Stimulated activated CD4-positive, alpha-beta T cell treated with anti-CD3 and anti-CD28 coated beads, Interleukin-4, amount 100 ng/mL, for 4 hours (primary cell): ENCODE measurements at regions not wholly inside any gene's neighbourhood (a gene's known extent, or its start where the extent isn't known, plus 50 kb on each side); places are given as distances from the start of the nearest gene placed in this dataset.

Experiments
- DNase-seq, 2 experiments: peaks; one replicate each; pipeline ENCODE4 v3.0.0-alpha.2; 2020

- DNase-seq, result no peak
Measured at GRCh38 chr1:36675106-36675505, 192.4 kb upstream of the CSF3R start.

- no peak for DNase-seq
Measured at GRCh38 chr1:36673202-36673601, 190.5 kb upstream of the CSF3R start.

GRCh38 chr1:36669262-36669661 lies 186.5 kb upstream of the CSF3R start:
- no peak for DNase-seq

DNA sequence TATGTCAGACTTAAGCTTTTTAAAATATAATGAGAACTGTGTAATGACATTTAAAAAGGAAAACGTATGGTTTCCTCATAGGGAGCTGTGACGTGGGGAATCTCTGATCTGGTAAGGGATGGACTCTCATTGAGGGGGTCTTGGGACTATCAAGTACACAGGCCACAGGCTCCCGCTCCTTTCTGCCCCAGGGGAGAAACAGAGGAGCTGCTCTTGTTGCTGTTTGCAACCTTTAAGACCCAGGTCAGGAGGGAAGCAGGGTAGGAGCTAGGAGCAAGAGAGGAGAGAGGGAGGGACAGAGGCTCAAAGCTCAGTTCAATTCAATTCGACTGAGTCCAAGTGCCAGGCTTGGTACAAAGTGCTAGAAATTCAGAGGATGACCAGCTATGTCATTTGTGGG lies 185.1 kb upstream of the CSF3R start:
- DNase-seq, result no peak

GRCh38 chr1:36667256-36667655 lies 184.5 kb upstream of the CSF3R start:
- no peak for DNase-seq

DNA sequence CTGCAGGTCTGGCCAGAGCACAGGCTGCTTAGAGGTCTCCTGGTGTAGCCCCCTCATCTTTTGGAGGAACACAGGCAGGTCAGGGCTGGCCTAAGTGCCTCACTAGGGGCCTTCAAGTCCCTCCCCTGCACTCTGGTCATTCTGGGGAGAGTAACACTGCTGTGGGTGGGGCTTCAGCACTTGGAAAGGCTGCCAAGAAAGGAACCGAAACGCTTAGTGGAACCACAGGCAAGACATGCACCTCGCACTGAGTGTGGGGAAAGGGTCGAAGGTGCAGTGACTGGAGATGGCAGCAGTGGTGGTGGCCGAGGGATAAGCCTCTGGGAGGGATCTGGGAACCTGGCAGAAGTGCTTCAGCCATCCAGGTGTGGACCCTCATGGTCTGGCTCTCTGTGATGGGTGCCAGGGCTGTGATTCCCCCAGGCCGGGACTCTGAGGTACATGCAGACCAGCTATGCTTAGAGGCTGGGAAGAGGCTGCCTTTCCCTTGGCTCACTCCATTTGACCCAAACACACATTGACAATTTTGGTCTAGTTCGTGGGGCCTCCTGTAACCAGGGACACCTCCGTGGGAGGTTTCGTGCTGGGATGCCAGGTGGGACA lies 182.9 kb upstream of the CSF3R start:
- DNase-seq, result no peak

DNA sequence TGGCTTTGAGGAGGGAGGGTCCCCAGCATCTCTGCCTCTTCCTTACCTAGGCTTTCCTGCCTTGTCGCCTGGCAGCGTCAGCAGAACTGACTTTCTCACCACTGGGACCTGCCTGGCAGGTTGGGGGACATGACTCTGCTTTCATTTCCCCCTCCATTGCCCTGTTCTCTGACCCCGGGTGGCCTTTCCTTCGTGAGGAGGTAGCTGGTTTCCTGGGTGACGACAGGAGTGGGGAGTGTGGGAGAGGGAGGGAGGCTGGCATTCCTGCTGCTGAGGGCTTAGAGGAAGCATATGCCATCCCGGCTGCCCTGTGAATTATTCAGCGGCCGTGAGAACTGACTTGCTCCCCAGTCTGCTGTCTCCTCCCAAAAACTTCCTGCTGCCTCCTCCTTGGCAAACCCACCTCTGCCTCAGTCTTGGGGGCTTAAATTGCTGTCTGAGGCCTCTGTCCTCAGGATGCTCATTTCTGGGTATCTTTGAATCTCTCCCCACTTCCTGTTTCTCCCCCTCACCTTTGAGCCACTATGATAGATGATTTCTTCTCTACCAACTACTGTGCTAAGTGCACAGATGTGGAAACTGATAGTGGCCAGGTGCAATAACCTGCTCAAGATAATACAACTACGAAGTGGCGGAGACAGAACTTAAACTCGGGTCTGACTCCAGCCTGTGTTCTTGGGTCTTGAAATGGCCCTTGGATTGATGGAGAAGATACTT lies 182.0 kb upstream of the CSF3R start:
- no peak for DNase-seq

DNA sequence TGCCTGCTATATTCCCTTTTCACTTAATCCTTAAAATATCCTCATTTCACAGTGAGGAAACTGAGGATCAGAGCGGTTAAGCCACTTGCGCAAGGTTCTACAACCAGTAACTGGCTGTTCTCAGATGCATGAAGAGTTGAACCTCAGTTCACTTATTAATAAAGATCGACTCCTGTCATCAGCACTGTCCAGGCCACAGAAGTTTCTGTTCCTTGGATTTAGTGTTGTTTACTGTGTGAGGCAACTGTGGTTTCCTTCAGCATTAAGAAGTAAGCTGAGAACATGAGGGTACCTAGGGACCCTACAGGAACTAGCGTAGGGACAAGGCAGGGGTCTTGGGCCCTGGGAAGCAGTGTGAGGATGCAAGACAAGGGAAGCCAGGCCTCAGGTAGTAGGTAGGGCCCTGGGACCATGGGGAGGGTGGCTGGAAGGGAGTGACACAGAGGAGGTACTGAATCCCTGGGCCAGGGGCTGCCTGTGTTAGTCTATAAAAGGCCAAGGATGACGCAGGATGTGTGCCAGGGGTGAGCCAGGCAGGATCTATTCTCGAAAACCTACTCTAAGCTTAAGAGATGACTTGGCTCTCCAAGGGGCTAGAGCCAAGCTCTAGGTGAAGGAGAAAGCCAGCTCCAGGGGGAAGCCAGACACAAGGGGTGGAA lies 181.2 kb upstream of the CSF3R start:
- no peak for DNase-seq

GRCh38 chr1:36658838-36659237 lies 176.1 kb upstream of the CSF3R start:
- DNase-seq, result no peak

DNA sequence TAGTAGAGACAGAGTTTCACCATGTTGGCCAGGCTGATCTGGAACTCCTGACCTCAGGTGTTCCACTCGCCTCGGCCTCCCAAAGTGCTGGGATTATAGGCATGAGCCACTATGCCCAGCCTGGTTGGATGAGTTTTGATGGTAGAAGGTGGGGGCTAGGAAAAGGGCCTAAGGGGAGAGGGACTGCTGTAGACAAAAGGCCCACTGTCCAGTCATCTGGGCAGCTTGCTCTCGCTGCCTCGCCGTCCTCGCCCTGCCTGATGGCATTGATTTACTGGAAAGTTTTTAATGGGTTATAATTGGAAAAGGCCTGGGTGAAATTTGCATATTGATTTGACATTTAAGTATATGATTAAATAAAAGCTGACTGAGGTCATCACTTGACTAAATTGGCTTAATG lies 175.1 kb upstream of the CSF3R start:
- no peak for DNase-seq

- no peak for DNase-seq
Measured at GRCh38 chr1:36656838-36657237, 174.1 kb upstream of the CSF3R start.

DNA sequence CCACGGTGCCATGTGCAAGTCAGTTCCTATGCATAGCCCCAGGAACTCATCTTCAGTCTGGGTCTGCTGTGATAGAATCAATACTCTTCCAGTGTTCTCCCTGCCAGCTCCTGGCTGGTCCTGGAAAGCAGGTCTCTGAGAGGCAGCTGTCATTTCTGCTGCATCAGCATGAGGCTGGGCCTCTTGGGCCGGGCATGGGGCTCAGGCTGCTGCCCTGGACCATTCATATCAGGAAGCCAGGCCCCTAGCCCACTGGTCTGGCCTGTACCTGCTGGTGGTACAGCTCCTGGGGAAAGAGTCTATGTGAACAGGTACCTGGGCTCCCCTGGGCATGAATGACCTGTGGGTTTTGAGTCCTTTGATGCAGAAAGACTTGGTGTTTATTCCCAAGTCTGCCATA lies 173.6 kb upstream of the CSF3R start:
- no peak for DNase-seq

DNA sequence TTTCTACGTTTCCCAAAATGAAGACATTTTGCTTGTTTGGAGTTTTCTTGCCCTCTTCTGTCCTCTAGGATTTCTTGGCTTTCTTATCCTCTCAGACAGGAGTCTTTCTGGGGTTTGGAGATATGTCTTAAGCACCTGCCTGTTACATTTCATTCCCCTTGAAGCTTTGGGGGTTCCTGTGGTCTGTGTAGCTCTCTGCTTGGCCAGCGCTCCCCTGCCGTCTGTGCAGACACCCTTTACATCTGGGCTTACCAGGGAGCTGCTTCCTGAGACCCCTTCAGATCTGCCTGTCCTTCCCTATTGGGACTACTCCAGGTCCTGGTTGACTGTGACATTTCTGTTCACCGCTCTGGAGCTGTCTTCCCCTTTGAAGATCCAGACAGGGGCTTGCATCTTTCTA lies 171.9 kb upstream of the CSF3R start:
- no peak for DNase-seq

DNA sequence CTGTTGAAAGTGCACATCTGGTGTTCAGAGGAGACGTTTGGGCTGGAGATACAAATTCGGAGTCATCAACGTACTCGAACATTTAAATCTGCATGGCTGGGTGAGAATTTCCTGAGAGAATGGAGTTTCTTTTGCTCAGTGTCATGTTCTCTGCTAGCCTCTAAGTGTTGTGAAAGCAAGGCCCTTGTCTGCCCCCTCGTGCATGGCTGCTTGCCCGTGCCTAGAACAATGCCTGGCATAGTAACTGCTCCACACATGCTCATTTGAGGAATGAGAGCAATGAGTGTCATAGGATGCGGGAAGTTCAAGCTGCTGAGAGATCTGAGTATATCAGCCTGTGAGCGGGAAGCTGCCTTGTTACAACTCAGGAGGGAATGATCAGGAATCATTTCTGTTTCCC lies 171.1 kb upstream of the CSF3R start:
- no peak for DNase-seq

- no peak for DNase-seq
Measured at GRCh38 chr1:36652586-36652985, 169.9 kb upstream of the CSF3R start.

GRCh38 chr1:36652011-36652410 lies 169.3 kb upstream of the CSF3R start:
- no peak for DNase-seq

GRCh38 chr1:36651176-36651910 lies 168.6 kb upstream of the CSF3R start:
- no peak for DNase-seq

DNA sequence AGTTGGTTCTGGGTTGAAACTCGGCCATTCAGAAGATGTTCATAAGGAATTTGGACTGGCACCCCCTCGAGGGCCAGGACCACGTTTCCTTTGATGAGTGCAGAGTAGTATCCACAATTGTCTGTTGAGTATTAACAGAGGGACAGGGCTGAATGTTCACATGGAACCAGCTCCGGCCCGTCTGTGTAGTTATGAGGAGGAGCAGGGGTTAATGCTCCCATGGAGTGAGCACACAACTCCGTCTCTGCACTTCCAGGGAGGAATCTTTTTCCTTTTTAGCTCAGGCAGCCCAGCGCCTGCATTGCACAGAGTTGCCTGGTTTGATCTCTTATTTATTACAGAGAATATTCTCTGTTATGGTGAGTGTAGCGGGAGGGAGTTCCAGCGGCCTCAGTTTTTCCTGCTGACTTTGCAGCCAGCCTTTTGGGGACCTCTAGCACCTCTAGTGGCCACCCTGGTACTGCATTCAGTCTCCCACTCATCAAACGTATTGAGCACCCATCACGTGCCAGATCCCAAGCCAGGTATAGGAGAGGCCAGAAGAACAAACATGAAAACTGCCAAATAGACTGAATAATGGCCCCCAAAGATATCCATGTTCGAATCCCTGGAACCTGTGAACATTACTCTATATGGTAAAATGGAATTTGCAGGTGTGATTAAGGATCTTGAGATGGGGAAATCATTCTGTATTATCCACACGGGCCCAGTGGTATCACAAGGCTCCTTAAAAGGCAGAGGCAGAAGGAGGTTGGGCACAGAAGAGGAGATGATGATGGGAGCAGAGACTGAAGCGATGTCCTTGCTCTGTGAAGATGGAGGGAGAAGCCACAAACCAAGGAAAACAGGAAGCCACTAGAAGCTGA lies 167.7 kb upstream of the CSF3R start:
- DNase-seq, result peak; percentile 41 to 62

GRCh38 chr1:36645867-36646266 lies 163.2 kb upstream of the CSF3R start:
- DNase-seq, result no peak

- no peak for DNase-seq
Measured at GRCh38 chr1:36644556-36644955, 161.8 kb upstream of the CSF3R start.

GRCh38 chr1:36643371-36644270 lies 160.9 kb upstream of the CSF3R start:
- no peak for DNase-seq

GRCh38 chr1:36642802-36643201 lies 160.1 kb upstream of the CSF3R start:
- no peak for DNase-seq
